Sigmoid colon (tissue), 4 donors: ENCODE measurements at regions not wholly inside any gene's neighbourhood (a gene's known extent, or its start where the extent isn't known, plus 50 kb on each side); places are given as distances from the start of the nearest gene placed in this dataset.

Experiments
- POLR2AphosphoS5 ChIP-seq, 4 donors: sonication (generic); formaldehyde crosslinking; IDR thresholded peaks; one replicate each; pipeline ENCODE4 v1.6.1; 2017; ENCODE audit warnings: antibody characterized with exemption in 4 of 4
- TF ChIP-seq, protein P1 (sequence below), 4 experiments: fragments of 450-650 bp in 3 of 4; fragments of 200-600 bp in 1 of 4; IDR thresholded peaks; one replicate each; pipeline ENCODE4 v1.5.1; 2016 to 2019; ENCODE audit warnings: antibody characterized with exemption in 4 of 4, mild to moderate bottlenecking in 3 of 4, moderate library complexity in 2 of 4

DNA sequence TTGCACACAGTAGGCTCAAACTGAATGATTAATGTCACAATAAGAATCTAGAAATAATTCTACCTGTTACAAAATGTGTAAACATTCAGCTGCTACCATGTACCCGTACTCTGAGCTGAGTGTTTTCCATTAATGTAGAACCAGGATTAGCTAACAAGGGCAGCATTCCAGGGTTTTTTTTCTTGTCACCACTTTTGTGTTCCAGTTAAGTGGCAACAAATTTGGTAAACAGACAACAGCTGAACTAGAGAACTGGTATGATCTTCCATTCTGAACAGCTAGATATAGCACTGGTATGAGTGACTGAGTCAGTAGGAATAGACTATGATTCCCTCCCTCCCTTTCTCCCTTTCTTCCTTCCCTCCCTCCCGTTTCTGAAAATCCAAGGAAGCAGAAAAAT lies 229.4 kb downstream of the CD47 start:
- TF ChIP-seq POLR2AphosphoS5 (IDR thresholded peaks at IDR 0.05): no peak
- TF ChIP-seq, protein P1, sequence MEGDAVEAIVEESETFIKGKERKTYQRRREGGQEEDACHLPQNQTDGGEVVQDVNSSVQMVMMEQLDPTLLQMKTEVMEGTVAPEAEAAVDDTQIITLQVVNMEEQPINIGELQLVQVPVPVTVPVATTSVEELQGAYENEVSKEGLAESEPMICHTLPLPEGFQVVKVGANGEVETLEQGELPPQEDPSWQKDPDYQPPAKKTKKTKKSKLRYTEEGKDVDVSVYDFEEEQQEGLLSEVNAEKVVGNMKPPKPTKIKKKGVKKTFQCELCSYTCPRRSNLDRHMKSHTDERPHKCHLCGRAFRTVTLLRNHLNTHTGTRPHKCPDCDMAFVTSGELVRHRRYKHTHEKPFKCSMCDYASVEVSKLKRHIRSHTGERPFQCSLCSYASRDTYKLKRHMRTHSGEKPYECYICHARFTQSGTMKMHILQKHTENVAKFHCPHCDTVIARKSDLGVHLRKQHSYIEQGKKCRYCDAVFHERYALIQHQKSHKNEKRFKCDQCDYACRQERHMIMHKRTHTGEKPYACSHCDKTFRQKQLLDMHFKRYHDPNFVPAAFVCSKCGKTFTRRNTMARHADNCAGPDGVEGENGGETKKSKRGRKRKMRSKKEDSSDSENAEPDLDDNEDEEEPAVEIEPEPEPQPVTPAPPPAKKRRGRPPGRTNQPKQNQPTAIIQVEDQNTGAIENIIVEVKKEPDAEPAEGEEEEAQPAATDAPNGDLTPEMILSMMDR (IDR thresholded peaks at IDR 0.05): no peak
